PC-3 (cell line): ENCODE measurements at regions not wholly inside any gene's neighbourhood (a gene's known extent, or its start where the extent isn't known, plus 50 kb on each side); places are given as distances from the start of the nearest gene placed in this dataset.
"Not testable (repeated sequence)": the region's sequence is repeated elsewhere in the genome, so short reads cannot be mapped to it uniquely, and the experiment has no call there.

Experiments used
- EZH2 ChIP-seq: fragments of 300-600 bp; sonication (generic); IDR thresholded peaks from one replicate; pipeline ENCODE4 v1.6.1; 2017; ENCODE audit warnings: antibody characterized with exemption, mild to moderate bottlenecking, low read length; ENCODE audit not compliant: unreplicated experiment
- TF ChIP-seq, protein P1 (sequence below): fragments of 300-600 bp; sonication (generic); conservative IDR thresholded peaks from 2 replicates; pipeline ENCODE4 v1.5.1; 2017; ENCODE audit warnings: antibody characterized with exemption, low read depth, mild to moderate bottlenecking, low read length

DNA sequence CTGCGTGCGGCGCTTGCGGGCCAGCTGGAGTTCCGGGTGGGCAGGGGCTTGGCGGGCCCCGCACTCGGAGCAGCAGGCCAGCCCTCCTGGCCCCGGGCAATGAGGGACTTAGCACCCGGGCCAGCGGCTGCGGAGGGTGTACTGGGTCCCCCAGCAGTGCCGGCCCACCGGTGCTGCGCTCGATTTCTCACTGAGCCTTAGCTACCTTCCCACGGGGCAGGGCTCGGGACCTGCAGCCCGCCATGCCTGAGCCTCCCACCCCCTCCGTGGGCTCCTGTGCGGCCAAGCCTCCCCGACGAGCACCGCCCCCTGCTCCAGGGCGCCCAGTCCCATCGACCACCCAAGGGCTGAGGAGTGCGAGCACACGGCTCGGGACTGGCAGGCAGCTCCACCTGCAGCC lies 916.9 kb downstream of the C4orf33 start:
- TF ChIP-seq, protein P1, sequence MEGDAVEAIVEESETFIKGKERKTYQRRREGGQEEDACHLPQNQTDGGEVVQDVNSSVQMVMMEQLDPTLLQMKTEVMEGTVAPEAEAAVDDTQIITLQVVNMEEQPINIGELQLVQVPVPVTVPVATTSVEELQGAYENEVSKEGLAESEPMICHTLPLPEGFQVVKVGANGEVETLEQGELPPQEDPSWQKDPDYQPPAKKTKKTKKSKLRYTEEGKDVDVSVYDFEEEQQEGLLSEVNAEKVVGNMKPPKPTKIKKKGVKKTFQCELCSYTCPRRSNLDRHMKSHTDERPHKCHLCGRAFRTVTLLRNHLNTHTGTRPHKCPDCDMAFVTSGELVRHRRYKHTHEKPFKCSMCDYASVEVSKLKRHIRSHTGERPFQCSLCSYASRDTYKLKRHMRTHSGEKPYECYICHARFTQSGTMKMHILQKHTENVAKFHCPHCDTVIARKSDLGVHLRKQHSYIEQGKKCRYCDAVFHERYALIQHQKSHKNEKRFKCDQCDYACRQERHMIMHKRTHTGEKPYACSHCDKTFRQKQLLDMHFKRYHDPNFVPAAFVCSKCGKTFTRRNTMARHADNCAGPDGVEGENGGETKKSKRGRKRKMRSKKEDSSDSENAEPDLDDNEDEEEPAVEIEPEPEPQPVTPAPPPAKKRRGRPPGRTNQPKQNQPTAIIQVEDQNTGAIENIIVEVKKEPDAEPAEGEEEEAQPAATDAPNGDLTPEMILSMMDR = not testable (repeated sequence)
- TF ChIP-seq EZH2 = not testable (repeated sequence)
